Keratinocyte (primary cell): ENCODE measurements at regions not wholly inside any gene's neighbourhood (a gene's known extent, or its start where the extent isn't known, plus 50 kb on each side); places are given as distances from the start of the nearest gene placed in this dataset.

Experiments used
- DNase-seq: peaks from one replicate; pipeline ENCODE4 v3.0.0-alpha.2; 2011; ENCODE audit warnings: low read depth, missing footprints, low spot score
- FAIRE-seq: peaks from 2 replicates; lab custom pipeline; 2011; peaks lifted over from hg19 to GRCh38; lab: Jason Lieb, UNC
- H2AFZ ChIP-seq: 2 replicates; pipeline ENCODE4 v1.6.0; 2012; ENCODE audit warnings: low read length, control low read depth, inconsistent platforms; ENCODE audit not compliant: control insufficient read depth
- H3K27ac ChIP-seq: 2 replicates; pipeline ENCODE4 v1.5.1; 2011; ENCODE audit warnings: low read length; ENCODE audit not compliant: control insufficient read depth, insufficient read depth
- H3K27me3 ChIP-seq: 3 replicates; pipeline ENCODE4 v1.6.0; 2011; ENCODE audit warnings: low read length; ENCODE audit not compliant: control insufficient read depth, insufficient read depth; ENCODE audit errors: extremely low read depth
- H3K36me3 ChIP-seq, 2 experiments: 2 replicates in 1 of 2; 3 replicates in 1 of 2; pipeline ENCODE4 v1.5.1; 2011; ENCODE audit warnings: low read length in 2 of 2, mild to moderate bottlenecking in 1 of 2; ENCODE audit not compliant: control insufficient read depth in 2 of 2, insufficient read depth in 2 of 2; ENCODE audit errors: extremely low read depth in 1 of 2
- H3K4me1 ChIP-seq: 3 replicates; pipeline ENCODE4 v1.5.1; 2011; ENCODE audit warnings: low read length; ENCODE audit not compliant: control insufficient read depth, insufficient read depth; ENCODE audit errors: extremely low read depth
- H3K4me2 ChIP-seq: 3 replicates; pipeline ENCODE4 v1.6.0; 2011; ENCODE audit warnings: low read depth, low read length; ENCODE audit not compliant: control insufficient read depth, insufficient read depth; ENCODE audit errors: extremely low read depth
- H3K4me3 ChIP-seq, 3 experiments: fragments of 200-600 bp in 1 of 3; sonication (generic) in 1 of 3; 2 replicates in 2 of 3; 3 replicates in 1 of 3; pipeline ENCODE4 v1.5.1; 2011 to 2016; ENCODE audit warnings: low read length in 3 of 3, mild to moderate bottlenecking in 3 of 3, control low read depth in 2 of 3, inconsistent platforms in 1 of 3, low read depth in 1 of 3, mixed read lengths in 1 of 3, mixed run types in 1 of 3, moderate library complexity in 1 of 3; ENCODE audit not compliant: control insufficient read depth in 2 of 3, insufficient read depth in 2 of 3; ENCODE audit errors: extremely low read depth in 1 of 3
- H3K79me2 ChIP-seq: 2 replicates; pipeline ENCODE4 v1.6.0; 2012; ENCODE audit warnings: low read length; ENCODE audit not compliant: control insufficient read depth, insufficient read depth
- H3K9ac ChIP-seq: 3 replicates; pipeline ENCODE4 v1.6.0; 2011; ENCODE audit warnings: low read length; ENCODE audit not compliant: control insufficient read depth, insufficient read depth; ENCODE audit errors: extremely low read depth
- H3K9me1 ChIP-seq: 3 replicates; pipeline ENCODE4 v1.6.0; 2011; ENCODE audit warnings: low read length; ENCODE audit not compliant: control insufficient read depth, insufficient read depth; ENCODE audit errors: extremely low read depth
- H3K9me3 ChIP-seq: 2 replicates; pipeline ENCODE4 v1.5.1; 2012; ENCODE audit warnings: low read depth, low read length; ENCODE audit not compliant: control insufficient read depth
- H4K20me1 ChIP-seq: 3 replicates; pipeline ENCODE4 v1.6.0; 2011; ENCODE audit warnings: low read length; ENCODE audit not compliant: control insufficient read depth, insufficient read depth; ENCODE audit errors: extremely low read depth
- CTCF ChIP-seq, 3 experiments: IDR thresholded peaks in 1 of 3; conservative IDR thresholded peaks in 1 of 3; optimal IDR thresholded peaks in 1 of 3; 2 replicates in 2 of 3; 3 replicates in 1 of 3; pipeline versions ENCODE3 to v1.5.1; 2011; ENCODE audit warnings: low read length in 3 of 3, mild to moderate bottlenecking in 3 of 3, moderate library complexity in 2 of 3, control low read depth in 1 of 3, inconsistent platforms in 1 of 3; ENCODE audit not compliant: insufficient read depth in 2 of 3; ENCODE audit errors: extremely low read depth in 1 of 3
- EZH2 ChIP-seq: IDR thresholded peaks from one replicate; pipeline ENCODE4 v1.6.1; 2012; ENCODE audit warnings: inconsistent platforms, mild to moderate bottlenecking, low read length, moderate library complexity
- dilution Hi-C: fragments of 300-500 bp; cut with MboI; formaldehyde crosslinking; loops from one replicate; pipeline ENCODE4 v1.7.0; 2020; ENCODE audit warnings: low sequenced_read_pairs; ENCODE audit not compliant: extremely low pct_ligation_motif_present

- Histone ChIP-seq H3K4me1 (no peaks in the 10 kb centered on the region), H2AFZ (no peak overlapping the region), H3K4me3 (no peak overlapping the region), H3K9me3 (no peaks in the 10 kb centered on the region), H3K9ac (no peak overlapping the region), H4K20me1 (no peaks in the 10 kb centered on the region), H3K4me2 (no peak overlapping the region), H3K27me3 (no peaks in the 10 kb centered on the region), H3K36me3 (no peaks in the 10 kb centered on the region), H3K79me2 (no peaks in the 10 kb centered on the region), H3K27ac (no peak overlapping the region), H3K9me1 (no peaks in the 10 kb centered on the region)
- TF ChIP-seq CTCF (optimal IDR thresholded peaks at IDR 0.05 in 1 of 3, IDR thresholded peaks at IDR 0.05 in 1 of 3, conservative IDR thresholded peaks at IDR 0.05 in 1 of 3; ENCODE audit: extremely low read depth in 1 of 3, insufficient read depth in 2 of 3, low read length in 3 of 3) = no peak
- no peak for TF ChIP-seq EZH2
- no peak for DNase-seq
- dilution Hi-C loops = no loop called here
- no peak for FAIRE-seq
Observed at GRCh38 chr3:67291287-67292252, 293.5 kb downstream of the KBTBD8 start.

- TF ChIP-seq EZH2 (no peak), CTCF (optimal IDR thresholded peaks at IDR 0.05 in 1 of 3, IDR thresholded peaks at IDR 0.05 in 1 of 3, conservative IDR thresholded peaks at IDR 0.05 in 1 of 3; ENCODE audit: extremely low read depth in 1 of 3, insufficient read depth in 2 of 3, low read length in 3 of 3) (no peak)
- H3K27ac ChIP-seq = no peak overlapping the region
- no peaks in the 10 kb centered on the region for H3K79me2 ChIP-seq
- no peaks in the 10 kb centered on the region for H4K20me1 ChIP-seq
- no peaks in the 10 kb centered on the region for H3K36me3 ChIP-seq
- FAIRE-seq (no peak), DNase-seq (no peak)
- H2AFZ ChIP-seq = no peak overlapping the region
- H3K9me3 ChIP-seq = no peaks in the 10 kb centered on the region
- H3K9me1 ChIP-seq = no peaks in the 10 kb centered on the region
- dilution Hi-C loops = no loop called here
- no peak overlapping the region for H3K9ac ChIP-seq
- no peaks in the 10 kb centered on the region for H3K27me3 ChIP-seq
- H3K4me1 ChIP-seq = no peaks in the 10 kb centered on the region
- no peak overlapping the region for H3K4me2 ChIP-seq
- no peak overlapping the region for H3K4me3 ChIP-seq
Observed at GRCh38 chr3:67292356-67293121, 294.4 kb downstream of the KBTBD8 start.
